GM12878 (cell line): ENCODE measurements at regions not wholly inside any gene's neighbourhood (a gene's known extent, or its start where the extent isn't known, plus 50 kb on each side); places are given as distances from the start of the nearest gene placed in this dataset.

ENCODE experiments used
- ATAC-seq: fragments of 200-7000 bp; cut with Tn5 transposase; 3 replicates; pipeline ENCODE4 v1.9.1; 2020; ENCODE audit warnings: mild to moderate bottlenecking, moderate library complexity
- BruUV-seq: library from RNA; stranded (reverse); fragments of 400-500 nt; replicated peaks from 2 replicates; lab custom pipeline; 2021; lab: Mats Ljungman, UMichigan
- CTCF ChIA-PET: fragments of 300-600 bp; sonication (Branson Sonifier 250); formaldehyde crosslinking; extraction: SDS; loops from one replicate; lab custom pipeline; 2021; ENCODE audit warnings: inconsistent platforms; lab: Yijun Ruan, JAX
- POLR2A ChIA-PET: fragments of 350-600 bp; formaldehyde crosslinking; extraction: SDS; loops from one replicate; lab custom pipeline; 2021; ENCODE audit warnings: inconsistent platforms; lab: Charles Lee
- RAD21 ChIA-PET: fragments of 300-600 bp; sonication (Branson Sonifier 250); formaldehyde crosslinking; loops from one replicate; lab custom pipeline; 2023; ENCODE audit warnings: antibody characterized with exemption; ENCODE audit not compliant: unreplicated experiment; lab: Charles Lee
- SMC1A ChIA-PET: fragments of 300-600 bp; sonication (Branson Sonifier 250); formaldehyde crosslinking; loops from one replicate; lab custom pipeline; 2023; ENCODE audit not compliant: unreplicated experiment, uncharacterized antibody; lab: Charles Lee
- DNase-seq: peaks from one replicate; pipeline ENCODE4 v3.0.0-alpha.2; 2011; ENCODE audit warnings: low read depth, low spot score
- FAIRE-seq: peaks from 3 replicates; lab custom pipeline; 2011; peaks lifted over from hg19 to GRCh38; lab: Jason Lieb, UNC
- H2AFZ ChIP-seq: 2 replicates; pipeline ENCODE4 v1.6.0; 2011; ENCODE audit warnings: low read depth, low read length, control low read depth; ENCODE audit not compliant: control insufficient read depth
- H3K27ac ChIP-seq: 2 replicates; pipeline ENCODE4 v1.5.1; 2011; ENCODE audit warnings: control low read depth; ENCODE audit not compliant: control insufficient read depth, insufficient read depth
- H3K27me3 ChIP-seq, 2 experiments: replicated peaks in 1 of 2; 2 replicates each; pipeline versions ENCODE4 v1.6.0 to v1.6.1; 2011; ENCODE audit warnings: low read length in 1 of 2; ENCODE audit not compliant: control insufficient read depth in 2 of 2, insufficient read depth in 2 of 2
- H3K36me3 ChIP-seq, 2 experiments: 2 replicates each; pipeline ENCODE4 v1.5.1; 2011; ENCODE audit warnings: low read length in 1 of 2; ENCODE audit not compliant: control insufficient read depth in 2 of 2, insufficient read depth in 2 of 2
- H3K4me1 ChIP-seq: 2 replicates; pipeline ENCODE4 v1.6.1; 2011; ENCODE audit warnings: mild to moderate bottlenecking, low read length, moderate library complexity, mixed read lengths; ENCODE audit not compliant: control insufficient read depth, insufficient read depth
- H3K4me2 ChIP-seq: 2 replicates; pipeline ENCODE4 v1.6.0; 2011; ENCODE audit warnings: control low read depth; ENCODE audit not compliant: control insufficient read depth, insufficient read depth
- H3K4me3 ChIP-seq: fragments of 200-600 bp; sonication (generic); 2 replicates; pipeline ENCODE4 v1.5.1; 2016
- H3K79me2 ChIP-seq: 2 replicates; pipeline ENCODE4 v1.6.0; 2011; ENCODE audit warnings: low read length; ENCODE audit not compliant: control insufficient read depth, insufficient read depth
- H3K9ac ChIP-seq: 2 replicates; pipeline ENCODE4 v1.8.0; 2011; ENCODE audit warnings: low read length, control low read depth, mixed read lengths; ENCODE audit not compliant: control insufficient read depth, insufficient read depth
- H3K9me3 ChIP-seq: replicated peaks from 3 replicates; pipeline ENCODE4 v1.5.1; 2011; ENCODE audit warnings: mild to moderate bottlenecking, low read length; ENCODE audit not compliant: control insufficient read depth, insufficient read depth
- H4K20me1 ChIP-seq: 2 replicates; pipeline ENCODE4 v1.6.0; 2011; ENCODE audit not compliant: control insufficient read depth, insufficient read depth
- FOS ChIP-seq: IDR thresholded peaks from 3 replicates; pipeline ENCODE4 v1.6.1; 2011; ENCODE audit warnings: borderline replicate concordance; ENCODE audit not compliant: insufficient read length; ENCODE audit errors: extremely low read depth
- RAD21 ChIP-seq: IDR thresholded peaks from 2 replicates; pipeline ENCODE4 v1.6.1; 2011; ENCODE audit warnings: mild to moderate bottlenecking, low read depth, low read length, moderate library complexity; ENCODE audit not compliant: insufficient read depth
- SIN3A ChIP-seq: IDR thresholded peaks from 2 replicates; pipeline ENCODE4 v1.6.1; 2012; ENCODE audit warnings: low read depth, low read length, improper control_type of control experiment
- SMC3 ChIP-seq: IDR thresholded peaks from 2 replicates; pipeline ENCODE4 v1.6.1; 2011; ENCODE audit warnings: low read length, improper control_type of control experiment, borderline replicate concordance
- STAT1 ChIP-seq: fragments of 450-650 bp; conservative IDR thresholded peaks from 2 replicates; pipeline ENCODE4 v1.6.1; 2014; ENCODE audit warnings: antibody characterized with exemption, mild to moderate bottlenecking
- TAF1 ChIP-seq: IDR thresholded peaks from 2 replicates; pipeline ENCODE4 v1.6.1; 2011; ENCODE audit warnings: mild to moderate bottlenecking, low read depth, low read length, borderline replicate concordance
- WGBS: methylation state at CpG from one replicate; pipeline ENCODE4 v1.1.6; 2016; ENCODE audit warnings: low lambda C conversion rate; ENCODE audit not compliant: insufficient replicate concordance, insufficient coverage; ENCODE audit errors: missing lambda C conversion rate; 5-methylcytosine and 5-hydroxymethylcytosine counted together
- in situ Hi-C: fragments of 300-500 bp; cut with MboI; formaldehyde crosslinking; loops from 9 replicates; pipeline ENCODE4 v1.14.3; 2018; ENCODE audit warnings: mixed read lengths
- intact Hi-C: fragments of 100-400 bp; cut with micrococcal nuclease; formaldehyde crosslinking; loops from one replicate; pipeline ENCODE4 v1.14.2; 2022; ENCODE audit not compliant: unreplicated experiment
- TF ChIP-seq, protein P1 (sequence below), 3 experiments: IDR thresholded peaks in 2 of 3; conservative IDR thresholded peaks in 1 of 3; 2 replicates each; pipeline ENCODE4 v1.5.1; 2011; ENCODE audit warnings: low read depth in 3 of 3, low read length in 3 of 3, mild to moderate bottlenecking in 3 of 3, control low read depth in 2 of 3, moderate library complexity in 2 of 3, inconsistent platforms in 1 of 3, mixed read lengths in 1 of 3; ENCODE audit not compliant: control insufficient read depth in 2 of 3, insufficient read depth in 1 of 3; ENCODE audit errors: extremely low read depth in 1 of 3

DNA sequence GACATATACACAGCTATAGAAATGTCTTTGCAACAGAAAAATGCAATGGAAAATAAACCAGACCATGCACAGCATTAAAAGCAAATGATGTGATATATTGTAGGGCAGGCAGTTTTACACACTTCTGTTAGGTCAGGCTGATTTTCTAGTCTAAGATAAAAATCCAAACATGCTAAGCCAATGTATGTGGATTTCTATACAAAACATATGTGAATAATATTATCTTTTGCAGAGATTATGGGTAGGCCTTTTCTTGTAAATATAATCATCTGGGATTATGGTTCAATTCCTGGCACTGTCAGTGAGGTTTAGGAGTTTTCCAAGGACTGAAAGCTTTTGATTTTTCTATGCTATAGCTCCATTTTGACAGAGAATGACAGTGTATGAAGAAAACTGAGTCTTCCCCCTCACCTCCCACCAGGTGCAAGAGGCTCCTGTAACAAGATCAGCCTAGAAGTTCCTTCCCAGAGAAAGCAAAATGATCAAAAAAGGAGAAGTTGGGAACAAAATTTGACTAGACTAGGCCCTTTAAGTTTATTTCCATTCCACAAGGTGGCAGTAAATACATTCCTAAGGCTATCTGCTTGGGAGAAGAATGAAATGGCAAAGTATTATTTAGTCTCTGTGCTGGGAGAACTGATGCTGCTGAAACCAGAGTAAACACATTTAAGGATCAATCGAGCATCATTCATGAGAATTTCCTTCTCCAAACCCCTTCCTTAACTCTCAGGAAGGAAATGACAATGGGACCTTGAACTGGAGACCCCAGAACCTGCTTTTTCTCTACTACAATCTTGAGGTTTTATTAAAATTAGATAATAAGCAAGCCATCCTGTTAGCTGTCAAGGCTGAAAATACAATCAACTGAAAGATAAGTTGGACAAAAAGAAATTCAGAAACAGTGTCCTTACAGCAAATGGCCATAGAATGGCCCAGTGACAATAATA is 133.0 kb upstream of the TUT7 start:
- no peak for TF ChIP-seq FOS
- no peak for TF ChIP-seq TAF1
- peak; percentile 83 for TF ChIP-seq RAD21
- TF ChIP-seq SIN3A, result no peak
- TF ChIP-seq STAT1, result no peak
- TF ChIP-seq, protein P1, sequence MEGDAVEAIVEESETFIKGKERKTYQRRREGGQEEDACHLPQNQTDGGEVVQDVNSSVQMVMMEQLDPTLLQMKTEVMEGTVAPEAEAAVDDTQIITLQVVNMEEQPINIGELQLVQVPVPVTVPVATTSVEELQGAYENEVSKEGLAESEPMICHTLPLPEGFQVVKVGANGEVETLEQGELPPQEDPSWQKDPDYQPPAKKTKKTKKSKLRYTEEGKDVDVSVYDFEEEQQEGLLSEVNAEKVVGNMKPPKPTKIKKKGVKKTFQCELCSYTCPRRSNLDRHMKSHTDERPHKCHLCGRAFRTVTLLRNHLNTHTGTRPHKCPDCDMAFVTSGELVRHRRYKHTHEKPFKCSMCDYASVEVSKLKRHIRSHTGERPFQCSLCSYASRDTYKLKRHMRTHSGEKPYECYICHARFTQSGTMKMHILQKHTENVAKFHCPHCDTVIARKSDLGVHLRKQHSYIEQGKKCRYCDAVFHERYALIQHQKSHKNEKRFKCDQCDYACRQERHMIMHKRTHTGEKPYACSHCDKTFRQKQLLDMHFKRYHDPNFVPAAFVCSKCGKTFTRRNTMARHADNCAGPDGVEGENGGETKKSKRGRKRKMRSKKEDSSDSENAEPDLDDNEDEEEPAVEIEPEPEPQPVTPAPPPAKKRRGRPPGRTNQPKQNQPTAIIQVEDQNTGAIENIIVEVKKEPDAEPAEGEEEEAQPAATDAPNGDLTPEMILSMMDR (IDR thresholded peaks at IDR 0.05 in 2 of 3, conservative IDR thresholded peaks at IDR 0.05 in 1 of 3; ENCODE audit: control insufficient read depth in 2 of 3, extremely low read depth in 1 of 3, insufficient read depth in 1 of 3, low read depth in 3 of 3, low read length in 3 of 3), result peak; percentile 40 to 55 (median 50); a peak in 5 of 6 replicates
- peak; percentile 58; the same call in 1 of the 2 replicates for TF ChIP-seq SMC3
- TF ChIP-seq, all 136 proteins: peak for 3
- no peak overlapping the region for H3K4me2 ChIP-seq
- H3K79me2 ChIP-seq, result no peaks in the 10 kb centered on the region
- BruUV-seq, result no TSS peak
- 0% methylated on average over 1 of the region's 1 CpG for WGBS
- POLR2A ChIA-PET, result no interaction called here
- no peaks in the 10 kb centered on the region for H3K36me3 ChIP-seq
- intact Hi-C loops (loop anchor here (1.0 to 10.0 kb wide), 2 partner anchors 618 to 837 kb away; no protein-coding TSS in a partner anchor), in situ Hi-C loops (loop anchor here (5.0 kb wide), 1 partner anchor 840 kb away; no protein-coding TSS in a partner anchor)
- RAD21 ChIA-PET, result interaction anchor here (0.8 to 1.9 kb wide), 4 partner anchors 14 to 838 kb away, joined by 3 to 8 read pairs (median 3); no protein-coding TSS in a partner anchor
- CTCF ChIA-PET, result interaction anchor here (0.7 to 3.4 kb wide), 8 partner anchors 10 to 845 kb away, joined by 3 to 35 read pairs (median 4); no protein-coding TSS in a partner anchor
- no peak overlapping the region for H3K4me3 ChIP-seq
- no peak overlapping the region for H2AFZ ChIP-seq
- FAIRE-seq (peak; percentile 61), DNase-seq (no peak), ATAC-seq (peak; percentile 65)
- H3K9ac ChIP-seq, result no peak overlapping the region
- H4K20me1 ChIP-seq, result no peaks in the 10 kb centered on the region
- H3K9me3 ChIP-seq, result no peaks in the 10 kb centered on the region
- no peaks in the 10 kb centered on the region for H3K4me1 ChIP-seq
- no peaks in the 10 kb centered on the region for H3K27me3 ChIP-seq
- SMC1A ChIA-PET, result interaction anchor here (0.8 to 1.7 kb wide), 6 partner anchors 36 to 838 kb away, joined by 3 to 4 read pairs (median 4); no protein-coding TSS in a partner anchor
- no peak overlapping the region for H3K27ac ChIP-seq
